ENCODE measurements at regions not wholly inside any gene's neighbourhood (a gene's known extent, or its start where the extent isn't known, plus 50 kb on each side); places are given as distances from the start of the nearest gene placed in this dataset.

- intact Hi-C loops (cut with DNase I; ENCODE audit: low total_unique reads): no loop called here
- 75 to 81% methylated on average over 3 of the region's 3 CpGs for WGBS, 2 donors
- Histone ChIP-seq H3K4me3 (no peak overlapping the region), H3K27ac (no peak overlapping the region), H3K27me3 (no peaks in the 10 kb centered on the region), H3K9me3 (no peaks in the 10 kb centered on the region), H3K4me1 (no peaks in the 10 kb centered on the region), H3K36me3 (ENCODE audit: low read depth, missing control alignments) (no peaks in the 10 kb centered on the region)
- DNase-seq: no peak
- TF ChIP-seq POLR2A (IDR thresholded peaks at IDR 0.05) (no peak), CTCF (IDR thresholded peaks at IDR 0.05) (no peak)
Observed at GRCh38 chr18:25880441-25880840, 210.0 kb downstream of the SS18 start.

GRCh38 chr18:25876330-25876948, 214.0 kb downstream of the SS18 start:
- Histone ChIP-seq H3K27ac (no peak overlapping the region), H3K27me3 (no peaks in the 10 kb centered on the region), H3K4me3 (no peak overlapping the region), H3K4me1 (no peaks in the 10 kb centered on the region), H3K36me3 (ENCODE audit: low read depth, missing control alignments) (no peaks in the 10 kb centered on the region), H3K9me3 (no peaks in the 10 kb centered on the region)
- no peak for TF ChIP-seq POLR2A (IDR thresholded peaks at IDR 0.05)
- TF ChIP-seq CTCF (IDR thresholded peaks at IDR 0.05): no peak
- intact Hi-C loops (cut with DNase I; ENCODE audit: low total_unique reads): no loop called here
- no peak for DNase-seq
- WGBS, 2 donors: 64 to 66% methylated on average over 7 of the region's 7 CpGs

GRCh38 chr18:25875551-25876240, 214.7 kb downstream of the SS18 start:
- TF ChIP-seq POLR2A (IDR thresholded peaks at IDR 0.05): no peak
- TF ChIP-seq CTCF (IDR thresholded peaks at IDR 0.05): no peak
- intact Hi-C loops (cut with DNase I; ENCODE audit: low total_unique reads): no loop called here
- Histone ChIP-seq H3K4me1 (no peaks in the 10 kb centered on the region), H3K9me3 (no peaks in the 10 kb centered on the region), H3K27ac (no peak overlapping the region), H3K4me3 (no peak overlapping the region), H3K36me3 (ENCODE audit: low read depth, missing control alignments) (no peaks in the 10 kb centered on the region), H3K27me3 (no peaks in the 10 kb centered on the region)
- WGBS, 2 donors: 58 to 66% methylated on average over 7 of the region's 7 CpGs
- DNase-seq: no peak

DNA sequence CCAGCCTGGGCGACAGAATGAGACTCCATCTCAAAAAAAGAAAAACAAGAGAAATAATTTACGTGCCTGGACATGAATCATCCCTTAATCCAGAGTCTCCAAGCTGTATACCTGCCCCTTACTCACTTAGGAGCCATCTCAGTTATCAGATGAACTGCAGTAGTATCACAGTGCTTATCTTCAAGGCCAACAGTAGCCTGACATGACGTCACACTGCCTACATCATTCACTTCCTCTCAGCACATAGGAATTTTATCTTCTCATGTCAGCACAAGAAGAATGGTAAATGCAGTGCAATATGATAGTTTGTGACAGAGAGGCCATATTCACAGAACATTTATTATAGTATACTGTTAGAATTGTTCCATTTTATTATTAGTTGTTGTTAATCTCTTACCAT, 216.6 kb downstream of the SS18 start:
- WGBS, 2 donors: 64 to 77% methylated on average over 3 of the region's 3 CpGs
- intact Hi-C loops (cut with DNase I; ENCODE audit: low total_unique reads): no loop called here
- no peak for DNase-seq
- Histone ChIP-seq H3K27me3 (no peaks in the 10 kb centered on the region), H3K4me1 (no peaks in the 10 kb centered on the region), H3K36me3 (ENCODE audit: low read depth, missing control alignments) (no peaks in the 10 kb centered on the region), H3K27ac (no peak overlapping the region), H3K4me3 (no peak overlapping the region), H3K9me3 (no peaks in the 10 kb centered on the region)
- no peak for TF ChIP-seq POLR2A (IDR thresholded peaks at IDR 0.05)
- no peak for TF ChIP-seq CTCF (IDR thresholded peaks at IDR 0.05)

GRCh38 chr18:25866331-25866730, 224.1 kb downstream of the SS18 start:
- Histone ChIP-seq H3K27ac (no peak overlapping the region), H3K4me3 (no peak overlapping the region), H3K36me3 (ENCODE audit: low read depth, missing control alignments) (no peaks in the 10 kb centered on the region), H3K27me3 (no peaks in the 10 kb centered on the region), H3K4me1 (no peaks in the 10 kb centered on the region), H3K9me3 (no peaks in the 10 kb centered on the region)
- intact Hi-C loops (cut with DNase I; ENCODE audit: low total_unique reads): no loop called here
- TF ChIP-seq CTCF (IDR thresholded peaks at IDR 0.05): no peak
- no peak for TF ChIP-seq POLR2A (IDR thresholded peaks at IDR 0.05)
- WGBS, 2 donors: 93% methylated on average over 3 of the region's 3 CpGs
- DNase-seq: no peak
